ENCODE measurements at regions not wholly inside any gene's neighbourhood (a gene's known extent, or its start where the extent isn't known, plus 50 kb on each side); places are given as distances from the start of the nearest gene placed in this dataset.

- no peak for DNase-seq
These were observed 178.8 kb upstream of the HDAC4 start for GRCh38 chr2:239579524-239580198.

GRCh38 chr2:239579081-239579480 is 178.3 kb upstream of the HDAC4 start:
- DNase-seq: no peak

- DNase-seq: no peak
These were observed 177.6 kb upstream of the HDAC4 start for GRCh38 chr2:239578381-239578780.

- no peak for DNase-seq
These were observed 177.1 kb upstream of the HDAC4 start for GRCh38 chr2:239577935-239578334.

- no peak for DNase-seq
These were observed 176.2 kb upstream of the HDAC4 start for GRCh38 chr2:239576784-239577685.

- no peak for DNase-seq
These were observed 175.2 kb upstream of the HDAC4 start for GRCh38 chr2:239575931-239576445.

- DNase-seq: no peak
These were observed 173.8 kb upstream of the HDAC4 start for GRCh38 chr2:239574434-239575156.

- no peak for DNase-seq
These were observed 173.2 kb upstream of the HDAC4 start for GRCh38 chr2:239574054-239574433.

GRCh38 chr2:239570971-239571520 is 170.2 kb upstream of the HDAC4 start:
- no peak for DNase-seq

- DNase-seq: no peak
These were observed 169.6 kb upstream of the HDAC4 start for GRCh38 chr2:239570216-239570925.

- DNase-seq: no peak
These were observed 168.7 kb upstream of the HDAC4 start for GRCh38 chr2:239569401-239570090.

- DNase-seq: no peak
These were observed 167.8 kb upstream of the HDAC4 start for GRCh38 chr2:239568601-239569000.

- DNase-seq: no peak
These were observed 167.0 kb upstream of the HDAC4 start for GRCh38 chr2:239567786-239568185.

- no peak for DNase-seq
These were observed 166.3 kb upstream of the HDAC4 start for GRCh38 chr2:239566995-239567568.

GRCh38 chr2:239566162-239566994 is 165.6 kb upstream of the HDAC4 start:
- no peak for DNase-seq

- DNase-seq: no peak
These were observed 163.8 kb upstream of the HDAC4 start for GRCh38 chr2:239564587-239564986.

GRCh38 chr2:239563561-239563960 is 162.7 kb upstream of the HDAC4 start:
- no peak for DNase-seq

- DNase-seq: no peak
These were observed 160.7 kb upstream of the HDAC4 start for GRCh38 chr2:239561446-239562001.

- DNase-seq: no peak
These were observed 158.8 kb upstream of the HDAC4 start for GRCh38 chr2:239559417-239560261.
